ENCODE measurements at regions not wholly inside any gene's neighbourhood (a gene's known extent, or its start where the extent isn't known, plus 50 kb on each side); places are given as distances from the start of the nearest gene placed in this dataset.

DNA sequence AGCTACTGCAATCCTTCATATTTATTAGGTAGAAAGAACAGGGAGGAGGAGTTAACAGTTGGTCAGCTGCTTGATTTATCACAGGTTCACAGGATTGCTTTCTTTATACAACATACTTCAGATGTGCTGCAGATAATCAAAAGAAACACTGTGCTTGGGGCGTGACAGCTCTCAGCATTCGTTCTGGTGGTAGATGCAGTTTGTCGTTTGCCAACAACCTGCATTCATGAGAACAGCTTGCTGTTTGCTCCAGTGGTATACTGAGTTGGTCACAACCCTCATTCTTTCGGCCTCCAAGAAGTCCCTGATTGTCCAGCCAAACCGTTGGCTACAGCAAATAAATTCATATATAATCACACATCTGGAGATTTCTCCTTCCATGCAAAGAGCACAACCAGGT, 120.5 kb downstream of the ZNF280B start:
- TF ChIP-seq, protein P1, sequence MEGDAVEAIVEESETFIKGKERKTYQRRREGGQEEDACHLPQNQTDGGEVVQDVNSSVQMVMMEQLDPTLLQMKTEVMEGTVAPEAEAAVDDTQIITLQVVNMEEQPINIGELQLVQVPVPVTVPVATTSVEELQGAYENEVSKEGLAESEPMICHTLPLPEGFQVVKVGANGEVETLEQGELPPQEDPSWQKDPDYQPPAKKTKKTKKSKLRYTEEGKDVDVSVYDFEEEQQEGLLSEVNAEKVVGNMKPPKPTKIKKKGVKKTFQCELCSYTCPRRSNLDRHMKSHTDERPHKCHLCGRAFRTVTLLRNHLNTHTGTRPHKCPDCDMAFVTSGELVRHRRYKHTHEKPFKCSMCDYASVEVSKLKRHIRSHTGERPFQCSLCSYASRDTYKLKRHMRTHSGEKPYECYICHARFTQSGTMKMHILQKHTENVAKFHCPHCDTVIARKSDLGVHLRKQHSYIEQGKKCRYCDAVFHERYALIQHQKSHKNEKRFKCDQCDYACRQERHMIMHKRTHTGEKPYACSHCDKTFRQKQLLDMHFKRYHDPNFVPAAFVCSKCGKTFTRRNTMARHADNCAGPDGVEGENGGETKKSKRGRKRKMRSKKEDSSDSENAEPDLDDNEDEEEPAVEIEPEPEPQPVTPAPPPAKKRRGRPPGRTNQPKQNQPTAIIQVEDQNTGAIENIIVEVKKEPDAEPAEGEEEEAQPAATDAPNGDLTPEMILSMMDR (IDR thresholded peaks at IDR 0.05; ENCODE audit: low read depth, low read length, missing input control): no peak
- TF ChIP-seq EGR1 (IDR thresholded peaks at IDR 0.05; ENCODE audit: low read depth in 2 of 2) (no peak), RAD21 (IDR thresholded peaks at IDR 0.05) (no peak), TAF1 (conservative IDR thresholded peaks at IDR 0.05) (no peak), HNF4G (IDR thresholded peaks at IDR 0.05) (no peak), YY1 (IDR thresholded peaks at IDR 0.05) (no peak), NR2F2 (IDR thresholded peaks at IDR 0.05) (no peak), SP1 (IDR thresholded peaks at IDR 0.05) (no peak), JUND (IDR thresholded peaks at IDR 0.05) (no peak), FOXA1 (IDR thresholded peaks at IDR 0.05) (no peak), GABPA (IDR thresholded peaks at IDR 0.05 in 1 of 2, conservative IDR thresholded peaks at IDR 0.05 in 1 of 2) (no peak)
- TF ChIP-seq, protein P2, sequence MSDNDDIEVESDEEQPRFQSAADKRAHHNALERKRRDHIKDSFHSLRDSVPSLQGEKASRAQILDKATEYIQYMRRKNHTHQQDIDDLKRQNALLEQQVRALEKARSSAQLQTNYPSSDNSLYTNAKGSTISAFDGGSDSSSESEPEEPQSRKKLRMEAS (IDR thresholded peaks at IDR 0.05): no peak
- TF ChIP-seq, protein P3, sequence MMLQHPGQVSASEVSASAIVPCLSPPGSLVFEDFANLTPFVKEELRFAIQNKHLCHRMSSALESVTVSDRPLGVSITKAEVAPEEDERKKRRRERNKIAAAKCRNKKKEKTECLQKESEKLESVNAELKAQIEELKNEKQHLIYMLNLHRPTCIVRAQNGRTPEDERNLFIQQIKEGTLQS (IDR thresholded peaks at IDR 0.05): no peak
- TF ChIP-seq, protein P4, sequence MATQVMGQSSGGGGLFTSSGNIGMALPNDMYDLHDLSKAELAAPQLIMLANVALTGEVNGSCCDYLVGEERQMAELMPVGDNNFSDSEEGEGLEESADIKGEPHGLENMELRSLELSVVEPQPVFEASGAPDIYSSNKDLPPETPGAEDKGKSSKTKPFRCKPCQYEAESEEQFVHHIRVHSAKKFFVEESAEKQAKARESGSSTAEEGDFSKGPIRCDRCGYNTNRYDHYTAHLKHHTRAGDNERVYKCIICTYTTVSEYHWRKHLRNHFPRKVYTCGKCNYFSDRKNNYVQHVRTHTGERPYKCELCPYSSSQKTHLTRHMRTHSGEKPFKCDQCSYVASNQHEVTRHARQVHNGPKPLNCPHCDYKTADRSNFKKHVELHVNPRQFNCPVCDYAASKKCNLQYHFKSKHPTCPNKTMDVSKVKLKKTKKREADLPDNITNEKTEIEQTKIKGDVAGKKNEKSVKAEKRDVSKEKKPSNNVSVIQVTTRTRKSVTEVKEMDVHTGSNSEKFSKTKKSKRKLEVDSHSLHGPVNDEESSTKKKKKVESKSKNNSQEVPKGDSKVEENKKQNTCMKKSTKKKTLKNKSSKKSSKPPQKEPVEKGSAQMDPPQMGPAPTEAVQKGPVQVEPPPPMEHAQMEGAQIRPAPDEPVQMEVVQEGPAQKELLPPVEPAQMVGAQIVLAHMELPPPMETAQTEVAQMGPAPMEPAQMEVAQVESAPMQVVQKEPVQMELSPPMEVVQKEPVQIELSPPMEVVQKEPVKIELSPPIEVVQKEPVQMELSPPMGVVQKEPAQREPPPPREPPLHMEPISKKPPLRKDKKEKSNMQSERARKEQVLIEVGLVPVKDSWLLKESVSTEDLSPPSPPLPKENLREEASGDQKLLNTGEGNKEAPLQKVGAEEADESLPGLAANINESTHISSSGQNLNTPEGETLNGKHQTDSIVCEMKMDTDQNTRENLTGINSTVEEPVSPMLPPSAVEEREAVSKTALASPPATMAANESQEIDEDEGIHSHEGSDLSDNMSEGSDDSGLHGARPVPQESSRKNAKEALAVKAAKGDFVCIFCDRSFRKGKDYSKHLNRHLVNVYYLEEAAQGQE (IDR thresholded peaks at IDR 0.05): no peak
